ENCODE measurements at regions not wholly inside any gene's neighbourhood (a gene's known extent, or its start where the extent isn't known, plus 50 kb on each side); places are given as distances from the start of the nearest gene placed in this dataset.

DNA sequence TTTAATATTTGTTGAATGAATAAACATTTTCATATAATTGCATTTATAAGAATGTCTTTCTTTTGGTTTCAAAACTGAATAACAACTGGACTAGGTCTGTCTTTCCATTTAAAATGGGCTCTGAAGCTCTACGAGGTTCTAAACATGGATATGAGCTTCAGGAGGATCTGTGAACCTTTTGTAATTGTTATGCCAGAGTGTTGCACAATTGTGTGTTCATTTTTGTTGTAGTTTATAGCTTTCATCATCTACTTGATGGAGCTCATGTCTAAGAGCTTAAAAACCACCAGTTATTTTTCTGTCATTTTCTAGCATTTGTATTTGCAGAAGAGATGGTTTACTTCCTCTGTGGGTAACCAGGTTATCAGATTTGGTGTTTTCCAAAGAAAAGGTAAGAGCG, 265.7 kb upstream of the NPY start:
- TF ChIP-seq, protein P1, sequence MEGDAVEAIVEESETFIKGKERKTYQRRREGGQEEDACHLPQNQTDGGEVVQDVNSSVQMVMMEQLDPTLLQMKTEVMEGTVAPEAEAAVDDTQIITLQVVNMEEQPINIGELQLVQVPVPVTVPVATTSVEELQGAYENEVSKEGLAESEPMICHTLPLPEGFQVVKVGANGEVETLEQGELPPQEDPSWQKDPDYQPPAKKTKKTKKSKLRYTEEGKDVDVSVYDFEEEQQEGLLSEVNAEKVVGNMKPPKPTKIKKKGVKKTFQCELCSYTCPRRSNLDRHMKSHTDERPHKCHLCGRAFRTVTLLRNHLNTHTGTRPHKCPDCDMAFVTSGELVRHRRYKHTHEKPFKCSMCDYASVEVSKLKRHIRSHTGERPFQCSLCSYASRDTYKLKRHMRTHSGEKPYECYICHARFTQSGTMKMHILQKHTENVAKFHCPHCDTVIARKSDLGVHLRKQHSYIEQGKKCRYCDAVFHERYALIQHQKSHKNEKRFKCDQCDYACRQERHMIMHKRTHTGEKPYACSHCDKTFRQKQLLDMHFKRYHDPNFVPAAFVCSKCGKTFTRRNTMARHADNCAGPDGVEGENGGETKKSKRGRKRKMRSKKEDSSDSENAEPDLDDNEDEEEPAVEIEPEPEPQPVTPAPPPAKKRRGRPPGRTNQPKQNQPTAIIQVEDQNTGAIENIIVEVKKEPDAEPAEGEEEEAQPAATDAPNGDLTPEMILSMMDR (IDR thresholded peaks at IDR 0.05; ENCODE audit: extremely low read depth in 1 of 2, insufficient read depth in 1 of 2, low read depth in 1 of 2, low read length in 2 of 2), result no peak
- no peak for TF ChIP-seq MYC (IDR thresholded peaks at IDR 0.05; ENCODE audit: low read depth, low read length)

Data from endothelial cell of umbilical vein (primary cell).